VCaP (cell line): ENCODE measurements at regions not wholly inside any gene's neighbourhood (a gene's known extent, or its start where the extent isn't known, plus 50 kb on each side); places are given as distances from the start of the nearest gene placed in this dataset.

Experiments used
- H3K27ac ChIP-seq: fragments of 450-650 bp; 2 replicates; pipeline ENCODE4 v1.5.1; 2017
- CTCF ChIP-seq: fragments of 450-650 bp; conservative IDR thresholded peaks from 2 replicates; pipeline ENCODE4 v1.5.1; 2017; ENCODE audit warnings: mild to moderate bottlenecking, moderate library complexity

GRCh38 chr3:21142031-21142430, 609.0 kb downstream of the ZNF385D start:
- no peak for TF ChIP-seq CTCF
- H3K27ac ChIP-seq = no peak overlapping the region

GRCh38 chr3:21140785-21141184, 610.2 kb downstream of the ZNF385D start:
- H3K27ac ChIP-seq = no peak overlapping the region
- no peak for TF ChIP-seq CTCF

- no peak overlapping the region for H3K27ac ChIP-seq
- no peak for TF ChIP-seq CTCF
Observed at GRCh38 chr3:21138085-21138484, 612.9 kb downstream of the ZNF385D start.

GRCh38 chr3:21132896-21133295, 618.1 kb downstream of the ZNF385D start:
- no peak overlapping the region for H3K27ac ChIP-seq
- no peak for TF ChIP-seq CTCF

GRCh38 chr3:21120826-21121225, 630.2 kb downstream of the ZNF385D start:
- H3K27ac ChIP-seq = no peak overlapping the region
- TF ChIP-seq CTCF = no peak

GRCh38 chr3:21117370-21117769, 633.6 kb downstream of the ZNF385D start:
- H3K27ac ChIP-seq = no peak overlapping the region
- no peak for TF ChIP-seq CTCF

- no peak for TF ChIP-seq CTCF
- no peak overlapping the region for H3K27ac ChIP-seq
Observed at GRCh38 chr3:21109056-21109455, 642.0 kb downstream of the ZNF385D start.

GRCh38 chr3:21105784-21106183, 645.2 kb downstream of the ZNF385D start:
- no peak for TF ChIP-seq CTCF
- no peak overlapping the region for H3K27ac ChIP-seq
